IMR-90 (cell line): ENCODE measurements at regions not wholly inside any gene's neighbourhood (a gene's known extent, or its start where the extent isn't known, plus 50 kb on each side); places are given as distances from the start of the nearest gene placed in this dataset.

ENCODE experiments used
- ATAC-seq: fragments of 200-7000 bp; cut with Tn5 transposase; 2 replicates; pipeline ENCODE4 v1.9.1; 2020; ENCODE audit warnings: low read depth, mild to moderate bottlenecking, moderate library complexity
- BruUV-seq: library from RNA; stranded (reverse); fragments of 400-500 nt; replicated peaks from 2 replicates; lab custom pipeline; 2021; lab: Mats Ljungman, UMichigan
- CTCF ChIA-PET: fragments of 300-600 bp; formaldehyde crosslinking; extraction: SDS; loops from one replicate; lab custom pipeline; 2021; ENCODE audit warnings: antibody characterized with exemption; lab: Yijun Ruan, JAX
- POLR2A ChIA-PET: fragments of 300-600 bp; sonication (Branson Sonifier 250); formaldehyde crosslinking; loops from one replicate; lab custom pipeline; 2022; ENCODE audit warnings: antibody characterized with exemption; ENCODE audit not compliant: unreplicated experiment; lab: Charles Lee
- DNase-seq: peaks from one replicate; pipeline ENCODE4 v3.0.0; 2013
- H2AFZ ChIP-seq: replicated peaks from 2 replicates; pipeline ENCODE3; 2013; ENCODE audit warnings: low read length, mild to moderate bottlenecking; ENCODE audit not compliant: poor library complexity
- H2AK5ac ChIP-seq: 2 replicates; pipeline ENCODE4 v1.6.1; 2013; ENCODE audit warnings: low read depth, low read length, inconsistent platforms
- H2AK9ac ChIP-seq: replicated peaks from 2 replicates; pipeline ENCODE3; 2013; ENCODE audit warnings: mild to moderate bottlenecking, low read depth, low read length, moderate library complexity; ENCODE audit not compliant: poor library complexity
- H2BK120ac ChIP-seq: 2 replicates; pipeline ENCODE4 v1.6.1; 2013; ENCODE audit warnings: low read depth, low read length, inconsistent platforms
- H2BK15ac ChIP-seq: 3 replicates; pipeline ENCODE4 v1.6.1; 2013; ENCODE audit warnings: low read depth, low read length, inconsistent platforms
- H2BK20ac ChIP-seq: 2 replicates; pipeline ENCODE4 v1.6.1; 2013; ENCODE audit warnings: low read depth, mild to moderate bottlenecking, inconsistent platforms, low read length, moderate library complexity
- H2BK5ac ChIP-seq: 2 replicates; pipeline ENCODE4 v1.6.1; 2013; ENCODE audit warnings: mild to moderate bottlenecking, low read depth, low read length, inconsistent platforms; ENCODE audit not compliant: poor library complexity, severe bottlenecking
- H3K14ac ChIP-seq: replicated peaks from 2 replicates; pipeline ENCODE4 v1.6.1; 2013; ENCODE audit warnings: low read depth, low read length, inconsistent platforms
- H3K18ac ChIP-seq: 2 replicates; pipeline ENCODE4 v1.6.1; 2013; ENCODE audit warnings: low read depth, low read length, control low read depth
- H3K23ac ChIP-seq: 2 replicates; pipeline ENCODE4 v1.6.1; 2013; ENCODE audit warnings: low read depth, low read length, inconsistent platforms
- H3K27ac ChIP-seq: 2 replicates; pipeline ENCODE4 v1.5.1; 2013; ENCODE audit warnings: mild to moderate bottlenecking, control low read depth, low read length; ENCODE audit not compliant: insufficient read depth
- H3K27me3 ChIP-seq: 2 replicates; pipeline ENCODE4 v1.6.1; 2013; ENCODE audit warnings: low read length; ENCODE audit not compliant: control insufficient read depth, insufficient read depth
- H3K36me3 ChIP-seq: 2 replicates; pipeline ENCODE4 v1.6.1; 2013; ENCODE audit warnings: low read length, mixed read lengths; ENCODE audit not compliant: control insufficient read depth, insufficient read depth
- H3K4ac ChIP-seq: 2 replicates; pipeline ENCODE4 v1.6.1; 2013; ENCODE audit warnings: low read depth, low read length, inconsistent platforms
- H3K4me1 ChIP-seq: 2 replicates; pipeline ENCODE4 v1.6.1; 2013; ENCODE audit warnings: low read length, mixed read lengths; ENCODE audit not compliant: control insufficient read depth, insufficient read depth
- H3K4me2 ChIP-seq: 2 replicates; pipeline ENCODE4 v1.6.1; 2013; ENCODE audit warnings: low read depth, mild to moderate bottlenecking, control low read depth, low read length, moderate library complexity
- H3K4me3 ChIP-seq: 2 replicates; pipeline ENCODE4 v1.5.1; 2013; ENCODE audit warnings: low read depth, mild to moderate bottlenecking, control low read depth, low read length, moderate library complexity; ENCODE audit not compliant: insufficient read depth
- H3K56ac ChIP-seq: 2 replicates; pipeline ENCODE4 v1.6.1; 2013; ENCODE audit warnings: low read length, inconsistent platforms; ENCODE audit not compliant: insufficient read depth; ENCODE audit errors: extremely low read depth
- H3K79me1 ChIP-seq, 2 experiments: 2 replicates each; pipeline ENCODE4 v1.6.1; 2013; ENCODE audit warnings: low read length in 2 of 2, inconsistent platforms in 1 of 2, low read depth in 1 of 2
- H3K9ac ChIP-seq: 2 replicates; pipeline ENCODE4 v1.6.1; 2013; ENCODE audit warnings: low read depth, low read length, control low read depth
- H3K9me1 ChIP-seq: 2 replicates; pipeline ENCODE4 v1.6.1; 2013; ENCODE audit warnings: low read length, inconsistent platforms; ENCODE audit not compliant: insufficient read depth
- H3K9me3 ChIP-seq: 2 replicates; pipeline ENCODE4 v1.6.1; 2013; ENCODE audit warnings: low read length; ENCODE audit not compliant: control insufficient read depth, insufficient read depth
- H4K20me1 ChIP-seq: 2 replicates; pipeline ENCODE4 v1.6.1; 2013; ENCODE audit warnings: low read length, inconsistent platforms; ENCODE audit not compliant: insufficient read depth
- H4K5ac ChIP-seq: 2 replicates; pipeline ENCODE4 v1.6.1; 2013; ENCODE audit warnings: mild to moderate bottlenecking, low read depth, low read length, control low read depth
- H4K8ac ChIP-seq, 2 experiments: 2 replicates each; pipeline ENCODE4 v1.6.1; 2013; ENCODE audit warnings: low read depth in 2 of 2, low read length in 2 of 2, control low read depth in 1 of 2, inconsistent platforms in 1 of 2
- H4K91ac ChIP-seq: 2 replicates; pipeline ENCODE4 v1.6.1; 2013; ENCODE audit warnings: low read depth, low read length, inconsistent platforms; ENCODE audit not compliant: insufficient read depth
- CHD1 ChIP-seq: IDR thresholded peaks from 2 replicates; pipeline ENCODE4 v1.6.1; 2012; ENCODE audit warnings: low read depth, low read length, improper control_type of control experiment
- MAFK ChIP-seq: IDR thresholded peaks from 2 replicates; pipeline ENCODE4 v1.6.1; 2012; ENCODE audit warnings: low read depth, low read length, improper control_type of control experiment
- NFE2L2 ChIP-seq: fragments of 150-350 bp; IDR thresholded peaks from 2 replicates; pipeline ENCODE4 v1.6.1; 2016; ENCODE audit warnings: low read depth, mild to moderate bottlenecking, low read length
- POLR2A ChIP-seq: IDR thresholded peaks from 2 replicates; pipeline ENCODE4 v1.6.1; 2012; ENCODE audit warnings: mild to moderate bottlenecking, low read depth, low read length
- RFX5 ChIP-seq: IDR thresholded peaks from 2 replicates; pipeline ENCODE4 v1.8.0; 2012; ENCODE audit warnings: low read depth, mild to moderate bottlenecking, low read length, moderate library complexity
- SMC3 ChIP-seq: fragments of 150-350 bp; IDR thresholded peaks from 2 replicates; pipeline ENCODE4 v1.6.1; 2016; ENCODE audit warnings: low read depth, mild to moderate bottlenecking, antibody characterized with exemption, low read length, moderate library complexity
- WGBS, 2 experiments: methylation state at CpG; one replicate each; pipeline versions ENCODE4 v1.1.5 to v1.1.7; 2013; ENCODE audit warnings: missing lambda C conversion rate in 2 of 2; ENCODE audit not compliant: insufficient read length in 1 of 2; ENCODE audit errors: extremely low coverage in 2 of 2; 5-methylcytosine and 5-hydroxymethylcytosine counted together
- dilution Hi-C: fragments of 300-500 bp; cut with HindIII; formaldehyde crosslinking; loops from one replicate; pipeline ENCODE4 v1.14.3; 2018; ENCODE audit warnings: low sequenced_read_pairs; ENCODE audit not compliant: unreplicated experiment
- in situ Hi-C: fragments of 300-500 bp; cut with MboI; formaldehyde crosslinking; loops from 3 replicates; pipeline ENCODE4 v1.14.3; 2019; ENCODE audit warnings: low sequenced_read_pairs, inconsistent platforms, mixed read lengths
- intact Hi-C: fragments of 100-400 bp; cut with micrococcal nuclease; formaldehyde crosslinking; loops from 2 replicates; pipeline ENCODE4 v1.10.0; 2022

GRCh38 chr1:58836408-58836807 lies 52.6 kb upstream of the JUN start:
- Histone ChIP-seq H2BK20ac (no peak overlapping the region), H3K9me1 (no peaks in the 10 kb centered on the region), H2BK120ac (peak overlapping the region; percentile 19; the same call in 1 of the 2 replicates), H3K14ac (no peak overlapping the region), H4K5ac (no peak overlapping the region), H2AK5ac (no peak overlapping the region), H3K79me1 (no peaks in the 10 kb centered on the region), H3K4me3 (no peak overlapping the region), H3K9ac (no peak overlapping the region), H3K18ac (no peak overlapping the region), H2BK5ac (no peak overlapping the region), H3K56ac (no peak overlapping the region), H3K27ac (no peak overlapping the region), H3K23ac (no peak overlapping the region), H3K4me2 (no peak overlapping the region), H2AK9ac (no peak overlapping the region), H3K4ac (no peak overlapping the region; the same call in 1 of the 2 replicates), H2BK15ac (no peak overlapping the region), H3K27me3 (no peaks in the 10 kb centered on the region), H2AFZ (no peak overlapping the region), H4K91ac (no peak overlapping the region), H3K4me1 (peaks cover 6% of the 10 kb centered on the region), H4K8ac (no peak overlapping the region), H4K20me1 (no peaks in the 10 kb centered on the region), H3K36me3 (no peaks in the 10 kb centered on the region), H3K9me3 (no peaks in the 10 kb centered on the region)
- no peak for ATAC-seq
- DNase-seq: no peak
- dilution Hi-C loops (no loop called here), in situ Hi-C loops (no loop called here), intact Hi-C loops (no loop called here)
- ChIA-PET POLR2A (no interaction called here), CTCF (no interaction called here)
- BruUV-seq: no TSS peak
- TF ChIP-seq POLR2A: no peak
- no peak for TF ChIP-seq CHD1
- no peak for TF ChIP-seq NFE2L2
- no peak for TF ChIP-seq RFX5
- no peak for TF ChIP-seq MAFK
- no peak for TF ChIP-seq SMC3
- no CpG with 5 or more reads among the region's 3 CpGs for WGBS, 2 experiments
